T follicular helper cell (primary cell): ENCODE measurements at regions not wholly inside any gene's neighbourhood (a gene's known extent, or its start where the extent isn't known, plus 50 kb on each side); places are given as distances from the start of the nearest gene placed in this dataset.
"Not testable (repeated sequence)": the region's sequence is repeated elsewhere in the genome, so short reads cannot be mapped to it uniquely, and the experiment has no call there.

Source experiments
- DNase-seq: peaks from one replicate; pipeline ENCODE4 v3.0.0-alpha.2; 2020; ENCODE audit warnings: low read depth

DNA sequence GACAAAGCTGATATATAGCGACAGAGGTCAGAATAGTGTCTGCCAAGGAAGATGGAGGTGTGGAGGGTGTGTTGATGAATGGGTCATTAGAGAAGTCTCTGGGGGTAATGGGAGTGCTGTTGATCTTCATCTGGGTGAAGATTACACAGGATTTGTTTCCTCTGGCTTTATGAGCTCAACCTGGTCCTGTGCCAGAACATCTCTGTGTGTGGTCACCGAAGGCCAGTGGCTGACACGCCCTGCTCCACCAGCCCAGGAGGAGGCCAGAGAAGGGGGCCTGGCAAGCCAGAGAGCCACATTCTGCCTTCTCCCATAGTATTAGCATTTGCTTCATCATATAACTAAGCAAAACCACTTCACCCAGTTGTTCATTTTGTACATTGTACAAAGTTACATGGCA, 121.1 kb downstream of the ZNF621 start:
- DNase-seq, result no peak

DNA sequence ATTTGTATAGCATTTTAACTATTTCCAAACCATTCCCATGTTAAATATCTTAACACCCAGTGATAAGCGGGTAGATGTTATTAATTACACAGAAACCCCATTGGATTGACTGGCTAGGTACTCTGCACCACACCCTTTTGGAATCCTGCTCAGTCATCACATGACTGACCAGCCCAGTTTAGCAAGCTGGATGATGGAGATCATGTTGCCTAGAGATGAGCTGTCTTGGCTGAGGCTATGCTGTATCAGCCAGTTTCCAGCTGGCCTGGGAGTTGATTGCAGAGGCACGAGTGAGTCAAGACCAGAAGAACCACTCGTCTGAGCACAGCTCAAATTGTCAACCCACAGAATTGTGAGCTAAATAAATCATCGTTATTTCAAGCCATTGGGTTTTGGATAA, 124.6 kb downstream of the ZNF621 start:
- DNase-seq, result no peak

DNA sequence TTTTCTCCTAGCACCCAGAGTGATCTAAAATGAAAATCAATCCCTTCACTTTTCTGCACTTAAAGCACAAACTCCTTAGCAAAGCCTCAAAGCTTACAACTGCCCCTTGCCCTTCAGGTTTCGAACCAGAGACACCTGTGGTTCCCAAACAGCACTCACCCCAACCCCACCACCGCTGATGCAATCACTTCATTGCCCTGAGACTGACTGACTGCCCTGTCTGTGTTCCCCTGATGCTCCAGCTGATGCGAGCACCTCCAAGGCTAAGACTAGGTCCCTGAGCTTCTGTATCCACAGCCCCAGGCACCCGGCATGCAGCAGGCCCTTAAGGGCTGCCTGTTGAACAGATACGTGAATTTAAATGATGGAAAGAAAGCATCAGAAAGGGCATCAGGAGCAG, 127.3 kb downstream of the ZNF621 start:
- no peak for DNase-seq

GRCh38 chr3:40653001-40653400, 128.2 kb downstream of the ZNF621 start:
- DNase-seq, result no peak

GRCh38 chr3:40653878-40654277, 129.1 kb downstream of the ZNF621 start:
- no peak for DNase-seq

DNA sequence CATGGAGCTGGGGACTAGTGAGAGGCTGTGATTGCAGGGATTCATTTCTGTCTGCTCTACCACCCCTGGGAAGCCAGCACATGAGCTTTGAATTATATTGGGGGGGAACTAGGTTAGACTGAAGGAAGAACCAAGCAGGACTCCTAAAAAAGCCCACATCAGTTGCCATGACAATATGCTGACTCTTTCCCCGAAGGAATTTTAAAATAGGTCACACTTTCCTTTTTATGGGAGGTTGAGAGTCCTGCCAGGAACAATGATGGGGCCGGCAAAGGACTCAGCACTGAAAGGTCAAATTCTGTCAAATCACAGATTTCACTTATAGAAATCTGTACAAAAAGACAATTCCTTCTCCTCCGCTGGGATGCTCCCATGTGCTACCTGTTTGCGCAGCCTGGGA, 130.8 kb downstream of the ZNF621 start:
- no peak for DNase-seq

- DNase-seq, result no peak
Measured at GRCh38 chr3:40657623-40658022, 132.9 kb downstream of the ZNF621 start.

DNA sequence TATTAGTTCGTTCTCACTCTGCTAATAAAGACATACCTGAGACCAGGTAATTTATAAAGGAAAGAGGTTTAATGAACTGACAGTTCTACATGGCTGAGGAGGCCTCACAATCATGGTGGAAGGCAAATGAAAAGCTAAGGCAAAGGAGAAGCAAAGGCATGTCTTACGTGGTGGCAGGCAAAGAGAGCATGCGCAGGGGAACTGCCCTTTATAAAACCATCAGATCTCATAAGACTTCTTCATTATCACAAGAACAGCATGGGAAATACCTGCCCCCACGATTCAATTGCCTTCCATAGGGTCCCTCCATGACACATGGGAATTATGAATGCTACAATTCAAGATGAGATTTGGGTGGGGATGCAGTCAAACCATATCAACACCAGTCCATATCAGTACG, 133.5 kb downstream of the ZNF621 start:
- no peak for DNase-seq

DNA sequence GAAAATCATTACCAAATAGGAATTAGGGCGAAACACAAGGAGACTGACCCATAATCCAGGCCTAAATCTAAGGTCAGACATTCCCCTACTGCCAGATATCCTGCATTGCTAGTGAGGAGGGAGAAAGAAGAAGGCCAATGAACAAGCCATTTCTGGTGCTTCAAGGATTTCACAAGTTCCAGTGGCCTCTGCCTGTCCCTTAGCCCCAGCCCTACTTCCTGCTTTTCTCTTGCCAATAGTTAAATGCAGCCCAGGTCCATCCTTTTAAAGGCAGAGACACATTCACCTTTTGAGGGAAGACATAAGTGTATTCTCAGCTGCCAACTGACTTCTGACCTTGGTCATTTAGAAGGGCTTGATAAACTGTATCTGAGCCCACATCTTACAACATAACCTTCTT, 135.8 kb downstream of the ZNF621 start:
- no peak for DNase-seq

DNA sequence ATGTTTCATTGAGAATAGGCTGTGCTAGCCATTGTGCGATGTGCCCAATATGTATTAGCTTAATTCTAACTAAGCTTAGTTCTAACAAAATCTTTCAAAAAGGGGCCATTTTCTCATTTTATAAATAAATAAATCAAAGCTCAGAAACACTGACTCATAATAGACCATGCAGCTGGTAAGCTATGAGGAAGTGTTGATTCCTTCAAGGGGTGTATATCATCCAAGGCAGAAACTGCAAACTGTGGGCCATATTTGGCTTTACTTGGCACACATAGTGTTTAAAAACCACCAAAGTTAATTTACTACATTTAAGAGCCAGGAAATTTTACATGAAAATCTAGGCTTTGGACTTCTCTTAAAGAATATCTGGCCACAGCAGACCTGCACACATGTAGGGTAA, 136.5 kb downstream of the ZNF621 start:
- DNase-seq, result no peak

DNA sequence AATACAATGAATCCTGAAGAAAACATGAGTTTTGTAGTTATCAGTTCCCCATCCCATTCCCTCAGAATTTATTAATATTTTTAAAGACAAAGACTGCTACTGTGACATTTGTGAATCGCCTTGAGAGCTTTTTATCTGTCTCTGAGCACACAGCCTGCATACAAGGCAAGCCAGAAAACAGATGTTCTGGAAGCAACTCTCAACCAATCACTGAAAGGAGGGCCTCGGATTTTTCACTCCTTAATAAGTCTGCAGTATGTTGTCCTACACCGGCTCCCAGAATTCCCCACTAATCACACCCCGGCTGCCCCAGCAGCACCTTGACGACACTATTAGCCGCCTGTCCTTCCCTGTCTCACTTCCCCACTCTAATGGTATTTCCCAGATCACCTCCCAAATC, 138.5 kb downstream of the ZNF621 start:
- DNase-seq, result no peak

DNA sequence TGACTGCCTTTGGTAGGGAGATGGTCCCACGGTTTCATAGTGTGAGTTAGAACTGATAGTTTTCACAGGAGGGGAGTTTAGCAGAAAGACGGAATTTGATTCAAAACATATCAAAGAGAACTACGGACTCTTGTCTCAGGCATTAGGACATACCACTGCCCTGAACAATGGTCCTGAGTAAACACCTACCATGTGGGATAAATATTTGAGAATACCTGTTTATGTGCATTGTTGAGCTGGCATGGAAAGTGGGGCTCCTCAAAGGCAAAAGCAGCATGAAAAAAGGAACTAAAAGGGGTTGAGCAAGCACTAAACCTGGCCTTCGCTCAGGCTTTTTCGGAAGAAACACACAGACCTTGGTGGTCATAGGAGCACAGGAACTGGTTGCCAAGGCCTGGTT, 144.4 kb downstream of the ZNF621 start:
- no peak for DNase-seq

- no peak for DNase-seq
Measured at GRCh38 chr3:40672861-40673260, 148.1 kb downstream of the ZNF621 start.

GRCh38 chr3:40677321-40677720, 152.6 kb downstream of the ZNF621 start:
- no peak for DNase-seq

- no peak for DNase-seq
Measured at GRCh38 chr3:40677749-40678148, 153.0 kb downstream of the ZNF621 start.

DNA sequence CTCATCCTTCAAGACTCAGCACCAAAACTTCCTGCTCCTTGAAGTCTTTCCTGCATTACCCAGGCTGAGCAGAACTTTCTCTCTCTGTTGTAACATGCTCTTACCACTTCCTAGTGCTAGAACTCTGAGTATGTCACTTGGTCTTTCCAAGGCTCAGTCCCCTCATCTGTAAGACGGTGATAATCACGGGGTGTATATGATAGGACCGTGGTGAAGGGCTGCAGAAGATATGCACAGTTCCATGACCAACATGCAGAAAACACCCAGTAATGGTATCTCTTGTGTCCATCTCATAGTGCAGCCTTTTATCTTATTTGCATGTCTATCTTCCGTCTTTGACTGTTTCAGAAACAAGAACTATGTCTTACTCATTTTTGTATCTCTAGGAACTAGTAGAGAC, 154.5 kb downstream of the ZNF621 start:
- no peak for DNase-seq

- no peak for DNase-seq
Measured at GRCh38 chr3:40680685-40681657, 156.2 kb downstream of the ZNF621 start.

- DNase-seq, result no peak
Measured at GRCh38 chr3:40681658-40682055, 156.9 kb downstream of the ZNF621 start.

DNA sequence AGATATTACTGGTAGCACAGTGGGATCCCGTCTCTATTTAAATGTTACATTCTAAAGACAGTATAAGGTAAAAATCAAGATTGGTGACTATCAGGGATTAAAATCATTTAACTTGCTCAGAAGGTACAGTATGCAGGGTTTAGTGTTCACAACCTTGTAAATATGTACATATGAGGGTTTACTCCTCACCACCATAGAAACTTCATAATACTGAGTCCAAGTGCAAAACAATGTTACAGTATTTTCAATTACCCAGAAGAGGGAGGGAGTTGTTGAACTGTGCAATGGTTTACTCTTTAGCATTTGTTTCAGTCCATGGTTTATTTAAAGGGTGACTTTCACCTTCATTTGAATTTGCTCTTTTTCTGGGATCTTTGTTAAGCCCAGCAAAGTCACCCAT, 165.1 kb downstream of the ZNF621 start:
- DNase-seq, result no peak

- DNase-seq, result no peak
Measured at GRCh38 chr3:40690749-40691451, 166.1 kb downstream of the ZNF621 start.

DNA sequence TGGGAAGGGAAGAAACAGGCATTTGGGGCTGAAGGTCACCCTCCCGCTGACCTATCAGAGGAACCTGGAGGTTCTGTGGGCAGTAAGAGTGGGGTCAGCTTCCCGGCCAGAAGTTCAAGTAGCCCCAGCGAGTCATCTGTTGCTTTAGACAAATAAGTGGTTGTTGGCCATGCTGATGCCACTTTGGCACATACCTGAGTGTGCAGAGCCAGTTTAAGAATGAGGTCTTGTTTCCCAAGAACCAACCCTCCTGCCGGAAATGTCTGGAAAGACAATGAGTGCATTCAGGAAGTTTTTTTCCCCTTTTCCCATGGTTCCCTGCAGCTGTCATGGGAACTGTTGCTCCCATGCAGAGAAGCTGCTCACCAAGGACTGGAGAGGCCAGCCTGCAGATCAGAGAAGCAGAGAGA, 166.7 kb downstream of the ZNF621 start:
- no peak for DNase-seq

GRCh38 chr3:40695848-40696247, 171.1 kb downstream of the ZNF621 start:
- DNase-seq, result no peak

DNA sequence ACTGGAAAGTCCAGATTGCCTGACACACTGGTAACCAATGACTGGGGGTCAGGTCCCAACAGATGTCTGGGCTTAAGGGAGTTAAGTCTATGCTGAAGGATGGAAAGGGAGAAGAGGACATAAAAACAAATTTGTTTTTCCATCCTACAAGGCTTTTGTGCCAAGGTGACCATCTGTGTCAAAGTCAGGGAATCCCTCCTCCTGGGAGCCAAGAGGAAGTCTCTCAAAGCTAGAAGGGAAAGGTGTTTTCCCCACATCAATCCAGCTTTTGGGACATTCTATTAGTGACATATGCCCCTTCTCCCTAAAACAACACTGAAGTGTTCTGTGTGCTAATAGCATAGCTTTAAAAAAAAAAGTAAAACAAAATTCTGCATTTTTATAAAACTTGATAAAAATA, 173.9 kb downstream of the ZNF621 start:
- not testable (repeated sequence) for DNase-seq
